Cardiac septum (tissue), 1 donor: ENCODE measurements at regions not wholly inside any gene's neighbourhood (a gene's known extent, or its start where the extent isn't known, plus 50 kb on each side); places are given as distances from the start of the nearest gene placed in this dataset.
A peak's percentile ranks its signal among the peaks of the same experiment; 100 is the strongest.

Source experiments
- DNase-seq: peaks from one replicate; pipeline ENCODE4 v3.0.0-alpha.2; 2020; ENCODE audit warnings: low spot score
- intact Hi-C: fragments of 100-400 bp; cut with DNase I; formaldehyde crosslinking; loops from one replicate; pipeline ENCODE4 v1.14.0; 2022
- donor health status: DM: no; HTN: no; CAD: no.

- intact Hi-C loops = no loop called here
- DNase-seq = peak; percentile 27
Observed at GRCh38 chr6:3644739-3645012, 106.8 kb downstream of the PXDC1 start.

GRCh38 chr6:3643921-3644738 is 107.4 kb downstream of the PXDC1 start:
- DNase-seq = peak; percentile 68
- intact Hi-C loops = no loop called here

- no peak for DNase-seq
- intact Hi-C loops = no loop called here
Observed at GRCh38 chr6:3640868-3641267, 110.6 kb downstream of the PXDC1 start.

GRCh38 chr6:3638662-3639061 is 112.9 kb downstream of the PXDC1 start:
- DNase-seq = no peak
- intact Hi-C loops = no loop called here

- no peak for DNase-seq
- intact Hi-C loops = no loop called here
Observed at GRCh38 chr6:3636060-3636459, 115.5 kb downstream of the PXDC1 start.

GRCh38 chr6:3635482-3635881 is 116.0 kb downstream of the PXDC1 start:
- DNase-seq = peak; percentile 51
- intact Hi-C loops = no loop called here

GRCh38 chr6:3634280-3634816 is 117.2 kb downstream of the PXDC1 start:
- intact Hi-C loops = no loop called here
- no peak for DNase-seq

GRCh38 chr6:3633711-3634110 is 117.8 kb downstream of the PXDC1 start:
- peak; percentile 22 for DNase-seq
- intact Hi-C loops = no loop called here

- intact Hi-C loops = no loop called here
- peak; percentile 3 for DNase-seq
Observed at GRCh38 chr6:3631877-3632276, 119.6 kb downstream of the PXDC1 start.

- intact Hi-C loops = no loop called here
- peak; percentile 15 for DNase-seq
Observed at GRCh38 chr6:3631186-3631585, 120.3 kb downstream of the PXDC1 start.

- intact Hi-C loops = no loop called here
- peak; percentile 26 for DNase-seq
Observed at GRCh38 chr6:3630258-3630835, 121.2 kb downstream of the PXDC1 start.

- peak; percentile 46 for DNase-seq
- intact Hi-C loops = no loop called here
Observed at GRCh38 chr6:3627956-3628835, 123.3 kb downstream of the PXDC1 start.

- DNase-seq = peak; percentile 31
- intact Hi-C loops = no loop called here
Observed at GRCh38 chr6:3627501-3627900, 124.0 kb downstream of the PXDC1 start.

GRCh38 chr6:3625980-3626563 is 125.4 kb downstream of the PXDC1 start:
- intact Hi-C loops = no loop called here
- DNase-seq = peak; percentile 33

- peak; percentile 36 for DNase-seq
- intact Hi-C loops = no loop called here
Observed at GRCh38 chr6:3625149-3625979, 126.1 kb downstream of the PXDC1 start.

GRCh38 chr6:3624250-3625136 is 127.0 kb downstream of the PXDC1 start:
- intact Hi-C loops = no loop called here
- DNase-seq = peak; percentile 67

- intact Hi-C loops = no loop called here
Observed at GRCh38 chr6:3623451-3624249, 127.9 kb downstream of the PXDC1 start.

More at GRCh38 chr6:3623451-3624249, 127.9 kb downstream of the PXDC1 start:
- DNase-seq = peak; percentile 38
